ENCODE measurements at regions not wholly inside any gene's neighbourhood (a gene's known extent, or its start where the extent isn't known, plus 50 kb on each side); places are given as distances from the start of the nearest gene placed in this dataset.

GRCh38 chr11:134674974-134675373 is 262.9 kb upstream of the B3GAT1 start (continued):
- TF ChIP-seq ETS1 (conservative IDR thresholded peaks at IDR 0.05; ENCODE audit: control insufficient read depth, low read depth, low read length), result no peak
- no peak for TF ChIP-seq CHCHD3 (CRISPR knock-in tag; IDR thresholded peaks at IDR 0.05)
- no peak for TF ChIP-seq SMAD2 (IDR thresholded peaks at IDR 0.05; ENCODE audit: low read depth, low read length)
- no peak for TF ChIP-seq SMARCC2 (IDR thresholded peaks at IDR 0.05; ENCODE audit: low read depth)
- TF ChIP-seq KDM4B (IDR thresholded peaks at IDR 0.05; ENCODE audit: borderline replicate concordance in 2 of 2, low read depth in 1 of 2), result no peak
- TF ChIP-seq CEBPB (tag; IDR thresholded peaks at IDR 0.05), result no peak
- TF ChIP-seq ZHX1 (conservative IDR thresholded peaks at IDR 0.05; ENCODE audit: low read length), result no peak

DNA sequence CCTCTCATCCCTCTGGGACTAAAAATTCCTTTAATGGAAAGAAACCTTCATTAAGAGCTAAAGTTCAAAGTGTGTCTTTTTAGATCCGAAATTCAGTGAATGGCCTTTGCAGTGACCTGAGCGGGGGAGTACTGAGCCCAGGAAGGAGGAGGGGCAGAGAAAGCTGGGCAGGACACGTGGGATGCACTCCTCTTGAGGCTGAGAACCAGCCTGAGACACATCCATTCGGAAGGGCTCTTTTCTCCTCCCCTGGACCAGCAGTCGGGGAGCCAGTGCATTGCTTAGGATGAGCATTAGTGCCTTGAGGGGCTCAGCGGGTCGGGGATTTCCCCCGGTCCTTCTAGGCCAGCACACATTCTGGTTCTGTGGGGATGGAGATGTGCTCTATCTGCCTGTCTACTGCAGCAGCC is 258.9 kb upstream of the B3GAT1 start:
- in situ Hi-C loops (cut with MboI), result no loop called here
- Histone ChIP-seq H4K20me1 (replicated peaks; ENCODE audit: control insufficient read depth, insufficient read depth, low read length) (0 out of 2 replicates have a peak, but pooled peaks cover 4% of the 10 kb centered on the region), H3K36me3 (ENCODE audit: control insufficient read depth, insufficient read depth, low read length) (no peaks in the 10 kb centered on the region), H3K27me3 (ENCODE audit: control insufficient read depth in 2 of 2, insufficient read depth in 2 of 2, low read length in 2 of 2) (peaks cover 0 to 39% of the 10 kb centered on the region in 2 experiments; a peak in 3 of 5 replicates), H3K9me1 (ENCODE audit: control insufficient read depth, insufficient read depth, low read length) (no peaks in the 10 kb centered on the region), H3K4me2 (ENCODE audit: insufficient read depth, low read length) (no peak overlapping the region), H3K9me3 (replicated peaks; ENCODE audit: control insufficient read depth, insufficient read depth, low read depth, low read length) (no peaks in the 10 kb centered on the region), H2AFZ (ENCODE audit: low read depth, low read length) (no peak overlapping the region), H3K4me1 (replicated peaks in 1 of 2; ENCODE audit: control insufficient read depth in 2 of 2, insufficient read depth in 2 of 2, low read length in 2 of 2) (no peaks in the 10 kb centered on the region), H3K79me2 (ENCODE audit: control insufficient read depth, insufficient read depth, low read length) (no peaks in the 10 kb centered on the region), H3K27ac (ENCODE audit: extremely low read depth, low read depth, low read length) (no peak overlapping the region), H3K4me3 (no peak overlapping the region), H3K9ac (ENCODE audit: insufficient read depth in 1 of 2, low read depth in 2 of 2, low read length in 2 of 2) (no peak overlapping the region)
- intact Hi-C loops (cut with micrococcal nuclease), result no loop called here
- WGBS (ENCODE audit: insufficient coverage, low coverage, missing lambda C conversion rate), result 0% methylated on average over 6 of the region's 8 CpGs
- ChIA-PET CTCF (ENCODE audit: low intra/inter-chr PET ratio) (no interaction called here), POLR2A (interaction anchor here (0.6 to 1.0 kb wide), 3 partner anchors 8 to 46 kb away, joined by 3 read pairs; no protein-coding TSS in a partner anchor)
- no peak for ATAC-seq
- FAIRE-seq, result no peak
- no TSS peak for BruUV-seq (replicated peaks)
- no peak for DNase-seq (ENCODE audit: extremely low read depth in 1 of 4, low spot score in 3 of 4)
- no peak for TF ChIP-seq CBX5 (IDR thresholded peaks at IDR 0.05; ENCODE audit: borderline replicate concordance, low read depth)
- TF ChIP-seq RBFOX2 (IDR thresholded peaks at IDR 0.05; ENCODE audit: low read depth, low read length), result no peak
- TF ChIP-seq ETV5 (CRISPR knock-in tag; IDR thresholded peaks at IDR 0.05; ENCODE audit: low read depth), result no peak
- no peak for TF ChIP-seq MTF1 (CRISPR knock-in tag; IDR thresholded peaks at IDR 0.05; ENCODE audit: borderline replicate concordance)
- no peak for TF ChIP-seq DIDO1 (tag; IDR thresholded peaks at IDR 0.05; ENCODE audit: low read depth)
- no peak for TF ChIP-seq NCOR1 (IDR thresholded peaks at IDR 0.05)
- TF ChIP-seq EZH2 (IDR thresholded peaks at IDR 0.05; ENCODE audit: borderline replicate concordance, low read depth, low read length), result no peak
- TF ChIP-seq, protein P1, sequence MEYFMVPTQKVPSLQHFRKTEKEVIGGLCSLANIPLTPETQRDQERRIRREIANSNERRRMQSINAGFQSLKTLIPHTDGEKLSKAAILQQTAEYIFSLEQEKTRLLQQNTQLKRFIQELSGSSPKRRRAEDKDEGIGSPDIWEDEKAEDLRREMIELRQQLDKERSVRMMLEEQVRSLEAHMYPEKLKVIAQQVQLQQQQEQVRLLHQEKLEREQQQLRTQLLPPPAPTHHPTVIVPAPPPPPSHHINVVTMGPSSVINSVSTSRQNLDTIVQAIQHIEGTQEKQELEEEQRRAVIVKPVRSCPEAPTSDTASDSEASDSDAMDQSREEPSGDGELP (CRISPR knock-in tag; IDR thresholded peaks at IDR 0.05; ENCODE audit: borderline replicate concordance), result no peak
- no peak for TF ChIP-seq NKRF (IDR thresholded peaks at IDR 0.05; ENCODE audit: borderline replicate concordance)
